ENCODE measurements at regions not wholly inside any gene's neighbourhood (a gene's known extent, or its start where the extent isn't known, plus 50 kb on each side); places are given as distances from the start of the nearest gene placed in this dataset.
"Not testable (repeated sequence)": the region's sequence is repeated elsewhere in the genome, so short reads cannot be mapped to it uniquely, and the experiment has no call there.

GRCh38 chr2:12567411-12567810 lies 149.3 kb upstream of the TRIB2 start:
- TF ChIP-seq, protein P1, sequence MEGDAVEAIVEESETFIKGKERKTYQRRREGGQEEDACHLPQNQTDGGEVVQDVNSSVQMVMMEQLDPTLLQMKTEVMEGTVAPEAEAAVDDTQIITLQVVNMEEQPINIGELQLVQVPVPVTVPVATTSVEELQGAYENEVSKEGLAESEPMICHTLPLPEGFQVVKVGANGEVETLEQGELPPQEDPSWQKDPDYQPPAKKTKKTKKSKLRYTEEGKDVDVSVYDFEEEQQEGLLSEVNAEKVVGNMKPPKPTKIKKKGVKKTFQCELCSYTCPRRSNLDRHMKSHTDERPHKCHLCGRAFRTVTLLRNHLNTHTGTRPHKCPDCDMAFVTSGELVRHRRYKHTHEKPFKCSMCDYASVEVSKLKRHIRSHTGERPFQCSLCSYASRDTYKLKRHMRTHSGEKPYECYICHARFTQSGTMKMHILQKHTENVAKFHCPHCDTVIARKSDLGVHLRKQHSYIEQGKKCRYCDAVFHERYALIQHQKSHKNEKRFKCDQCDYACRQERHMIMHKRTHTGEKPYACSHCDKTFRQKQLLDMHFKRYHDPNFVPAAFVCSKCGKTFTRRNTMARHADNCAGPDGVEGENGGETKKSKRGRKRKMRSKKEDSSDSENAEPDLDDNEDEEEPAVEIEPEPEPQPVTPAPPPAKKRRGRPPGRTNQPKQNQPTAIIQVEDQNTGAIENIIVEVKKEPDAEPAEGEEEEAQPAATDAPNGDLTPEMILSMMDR (IDR thresholded peaks at IDR 0.05; ENCODE audit: poor library complexity, severe bottlenecking) = no peak
- Histone ChIP-seq H3K9me3 (ENCODE audit: severe bottlenecking) (no peaks in the 10 kb centered on the region), H3K27ac (ENCODE audit: poor library complexity, severe bottlenecking) (no peak overlapping the region), H3K4me3 (ENCODE audit: severe bottlenecking) (no peak overlapping the region), H3K4me1 (ENCODE audit: insufficient read depth, poor library complexity, severe bottlenecking) (peaks cover 7% of the 10 kb centered on the region), H3K27me3 (ENCODE audit: insufficient read depth, poor library complexity, severe bottlenecking) (no peaks in the 10 kb centered on the region), H3K36me3 (ENCODE audit: low read depth) (no peaks in the 10 kb centered on the region)
- no peak for DNase-seq (ENCODE audit: low spot score)
- ATAC-seq (ENCODE audit: low read depth) = no peak

DNA sequence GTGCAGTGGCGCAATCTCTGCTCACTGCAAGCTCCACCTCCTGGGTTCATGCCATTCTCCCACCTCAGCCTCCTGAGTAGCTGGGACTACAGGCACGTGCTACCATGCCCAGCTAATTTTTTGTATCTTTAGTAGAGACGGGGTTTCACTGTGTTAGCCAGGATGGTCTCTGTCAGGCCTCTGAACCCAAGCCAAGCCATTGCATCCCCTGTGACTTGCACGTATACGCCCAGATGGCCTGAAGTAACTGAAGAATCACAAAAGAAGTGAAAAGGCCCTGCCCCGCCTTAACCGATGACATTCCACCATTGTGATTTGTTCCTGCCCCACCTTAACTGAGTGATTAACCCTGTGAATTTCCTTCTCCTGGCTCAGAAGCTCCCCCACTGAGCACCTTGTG lies 147.2 kb upstream of the TRIB2 start:
- ATAC-seq (ENCODE audit: low read depth); H3K4me1 ChIP-seq (ENCODE audit: insufficient read depth, poor library complexity, severe bottlenecking): not testable (repeated sequence)

GRCh38 chr2:12569929-12570328 lies 146.8 kb upstream of the TRIB2 start:
- H3K4me1 ChIP-seq (ENCODE audit: insufficient read depth, poor library complexity, severe bottlenecking); H3K36me3 ChIP-seq (ENCODE audit: low read depth); ATAC-seq (ENCODE audit: low read depth); H3K27me3 ChIP-seq (ENCODE audit: insufficient read depth, poor library complexity, severe bottlenecking); DNase-seq (ENCODE audit: low spot score); H3K4me3 ChIP-seq (ENCODE audit: severe bottlenecking); H3K9me3 ChIP-seq (ENCODE audit: severe bottlenecking): not testable (repeated sequence)
- peak overlapping the region; percentile 16 for H3K27ac ChIP-seq (ENCODE audit: poor library complexity, severe bottlenecking)

More for the DNA sequence above, 147.2 kb upstream of the TRIB2 start:
- not testable (repeated sequence) for H3K36me3 ChIP-seq (ENCODE audit: low read depth); DNase-seq (ENCODE audit: low spot score); H3K9me3 ChIP-seq (ENCODE audit: severe bottlenecking); H3K4me3 ChIP-seq (ENCODE audit: severe bottlenecking); H3K27me3 ChIP-seq (ENCODE audit: insufficient read depth, poor library complexity, severe bottlenecking)
- H3K27ac ChIP-seq (ENCODE audit: poor library complexity, severe bottlenecking) = peak overlapping the region; percentile 16

- DNase-seq (ENCODE audit: low spot score) (no peak), ATAC-seq (ENCODE audit: low read depth) (no peak)
- Histone ChIP-seq H3K27me3 (ENCODE audit: insufficient read depth, poor library complexity, severe bottlenecking) (no peaks in the 10 kb centered on the region), H3K9me3 (ENCODE audit: severe bottlenecking) (no peaks in the 10 kb centered on the region), H3K36me3 (ENCODE audit: low read depth) (no peaks in the 10 kb centered on the region), H3K4me3 (ENCODE audit: severe bottlenecking) (no peak overlapping the region), H3K4me1 (ENCODE audit: insufficient read depth, poor library complexity, severe bottlenecking) (no peaks in the 10 kb centered on the region), H3K27ac (ENCODE audit: poor library complexity, severe bottlenecking) (no peak overlapping the region)
- TF ChIP-seq, protein P1 (IDR thresholded peaks at IDR 0.05; ENCODE audit: poor library complexity, severe bottlenecking) = no peak
These were observed 139.6 kb upstream of the TRIB2 start for GRCh38 chr2:12577091-12577490.

DNA sequence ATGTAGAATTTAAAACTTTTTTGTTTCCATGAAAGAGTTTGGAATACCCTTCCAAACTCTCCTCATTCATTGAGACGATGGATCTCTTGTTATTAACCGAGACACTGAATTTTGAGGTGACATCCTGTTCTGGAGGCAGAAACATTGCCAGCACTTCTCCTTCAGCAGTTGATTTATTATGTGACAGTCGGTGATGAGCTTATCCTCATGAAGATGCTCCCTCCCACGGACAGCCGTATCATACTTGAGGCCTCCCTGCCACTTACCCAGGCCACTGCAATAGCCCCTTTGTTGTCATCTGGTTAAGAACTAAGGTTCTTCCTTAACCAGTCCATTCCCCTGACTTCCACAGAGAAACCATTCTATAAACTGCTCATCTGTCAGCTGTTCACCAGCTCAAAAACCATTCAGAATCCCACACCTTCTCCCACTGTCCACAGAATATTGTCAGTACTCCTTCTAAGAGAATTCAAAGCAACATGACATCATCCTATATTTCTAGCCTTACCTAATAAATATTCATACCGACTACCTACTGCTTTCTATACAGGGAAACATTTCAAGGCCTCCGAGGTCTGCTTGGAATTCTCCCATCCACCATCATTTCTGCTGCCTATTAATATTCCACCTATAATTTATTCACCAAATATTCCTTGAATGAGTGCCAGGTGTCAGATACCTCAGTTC lies 139.0 kb upstream of the TRIB2 start:
- H3K27me3 ChIP-seq (ENCODE audit: insufficient read depth, poor library complexity, severe bottlenecking) = no peaks in the 10 kb centered on the region
- H3K27ac ChIP-seq (ENCODE audit: poor library complexity, severe bottlenecking) = no peak overlapping the region
- ATAC-seq (ENCODE audit: low read depth) (no peak), DNase-seq (ENCODE audit: low spot score) (no peak)
- no peaks in the 10 kb centered on the region for H3K4me1 ChIP-seq (ENCODE audit: insufficient read depth, poor library complexity, severe bottlenecking)
- TF ChIP-seq, protein P1 (IDR thresholded peaks at IDR 0.05; ENCODE audit: poor library complexity, severe bottlenecking) = no peak
- H3K9me3 ChIP-seq (ENCODE audit: severe bottlenecking) = no peaks in the 10 kb centered on the region
- no peaks in the 10 kb centered on the region for H3K36me3 ChIP-seq (ENCODE audit: low read depth)
- H3K4me3 ChIP-seq (ENCODE audit: severe bottlenecking) = no peak overlapping the region

- no peak overlapping the region for H3K4me3 ChIP-seq (ENCODE audit: severe bottlenecking)
- ATAC-seq (ENCODE audit: low read depth) = no peak
- H3K27me3 ChIP-seq (ENCODE audit: insufficient read depth, poor library complexity, severe bottlenecking) = no peaks in the 10 kb centered on the region
- no peak overlapping the region for H3K27ac ChIP-seq (ENCODE audit: poor library complexity, severe bottlenecking)
- TF ChIP-seq, protein P1 (IDR thresholded peaks at IDR 0.05; ENCODE audit: poor library complexity, severe bottlenecking) = no peak
- no peaks in the 10 kb centered on the region for H3K4me1 ChIP-seq (ENCODE audit: insufficient read depth, poor library complexity, severe bottlenecking)
- no peak for DNase-seq (ENCODE audit: low spot score)
- H3K9me3 ChIP-seq (ENCODE audit: severe bottlenecking) = no peaks in the 10 kb centered on the region
- H3K36me3 ChIP-seq (ENCODE audit: low read depth) = no peaks in the 10 kb centered on the region
These were observed 137.7 kb upstream of the TRIB2 start for GRCh38 chr2:12579018-12579417.
